OCI-LY1 (cell line): ENCODE measurements at regions not wholly inside any gene's neighbourhood (a gene's known extent, or its start where the extent isn't known, plus 50 kb on each side); places are given as distances from the start of the nearest gene placed in this dataset.

Source experiments
- H2AFZ ChIP-seq: fragments of 200-600 bp; sonication (generic), shearing (Covaris generic); 2 replicates; pipeline ENCODE4 v1.6.0; 2014; ENCODE audit warnings: antibody characterized with exemption, mild to moderate bottlenecking, low read length
- H3F3A ChIP-seq: fragments of 200-600 bp; sonication (generic), shearing (Covaris generic); 2 replicates; pipeline ENCODE4 v1.6.0; 2014; ENCODE audit warnings: mild to moderate bottlenecking, antibody characterized with exemption, low read length, moderate library complexity; ENCODE audit not compliant: insufficient read depth
- H3K27ac ChIP-seq: fragments of 200-600 bp; sonication (generic); 2 replicates; pipeline ENCODE4 v1.5.1; 2014; ENCODE audit warnings: low read length, mixed run types, mild to moderate bottlenecking, low read depth; ENCODE audit not compliant: poor library complexity, severe bottlenecking
- H3K27me3 ChIP-seq: fragments of 200-600 bp; sonication (generic); 2 replicates; pipeline ENCODE4 v1.6.0; 2014; ENCODE audit warnings: antibody characterized with exemption, mild to moderate bottlenecking, low read length, moderate library complexity; ENCODE audit not compliant: insufficient read depth
- H3K36me3 ChIP-seq: fragments of 200-600 bp; sonication (generic); 2 replicates; pipeline ENCODE4 v1.6.1; 2014; ENCODE audit warnings: mild to moderate bottlenecking, antibody characterized with exemption, low read length, moderate library complexity, mixed read lengths; ENCODE audit not compliant: insufficient read depth
- H3K4me1 ChIP-seq: fragments of 200-600 bp; sonication (generic); 2 replicates; pipeline ENCODE4 v1.5.1; 2014; ENCODE audit warnings: mild to moderate bottlenecking, low read length, moderate library complexity; ENCODE audit not compliant: insufficient read depth, severe bottlenecking
- H3K4me2 ChIP-seq: fragments of 200-600 bp; sonication (generic), shearing (Covaris generic); 2 replicates; pipeline ENCODE4 v1.6.1; 2014; ENCODE audit warnings: low read length
- H3K4me3 ChIP-seq: fragments of 200-600 bp; sonication (generic); 2 replicates; pipeline ENCODE4 v1.5.1; 2014; ENCODE audit warnings: low read length, low read depth, mild to moderate bottlenecking, mixed read lengths; ENCODE audit not compliant: poor library complexity, severe bottlenecking
- H3K79me2 ChIP-seq: fragments of 200-600 bp; shearing (Covaris generic); 2 replicates; pipeline ENCODE4 v1.6.1; 2016; ENCODE audit warnings: mixed run types, low read length, mixed read lengths; ENCODE audit not compliant: insufficient read depth
- H3K9ac ChIP-seq: fragments of 200-600 bp; sonication (generic), shearing (Covaris generic); 2 replicates; pipeline ENCODE4 v1.6.1; 2014; ENCODE audit warnings: mild to moderate bottlenecking, low read length, mixed read lengths
- H3K9me2 ChIP-seq: fragments of 200-600 bp; sonication (generic), shearing (Covaris generic); 2 replicates; pipeline ENCODE4 v1.6.1; 2014; ENCODE audit warnings: low read depth, mild to moderate bottlenecking, low read length, mixed read lengths
- H3K9me3 ChIP-seq: fragments of 200-600 bp; shearing (Covaris generic); 2 replicates; pipeline ENCODE4 v1.6.1; 2014; ENCODE audit warnings: low read length, mixed read lengths
- H4K20me1 ChIP-seq: fragments of 200-600 bp; sonication (generic), shearing (Covaris generic); 2 replicates; pipeline ENCODE4 v1.6.0; 2016; ENCODE audit warnings: mild to moderate bottlenecking, low read length; ENCODE audit not compliant: insufficient read depth
- CTCF ChIP-seq: fragments of 200-600 bp; sonication (generic), shearing (Covaris generic); IDR thresholded peaks from 2 replicates; pipeline ENCODE4 v1.5.1; 2017; ENCODE audit warnings: mild to moderate bottlenecking, antibody characterized with exemption, low read length, moderate library complexity, mixed read lengths
- EZH2 ChIP-seq: fragments of 200-600 bp; sonication (generic), shearing (Covaris generic); IDR thresholded peaks from 2 replicates; pipeline ENCODE4 v1.8.0; 2017; ENCODE audit warnings: borderline replicate concordance, mixed run types, mild to moderate bottlenecking, antibody characterized with exemption, low read length, moderate library complexity, mixed read lengths

DNA sequence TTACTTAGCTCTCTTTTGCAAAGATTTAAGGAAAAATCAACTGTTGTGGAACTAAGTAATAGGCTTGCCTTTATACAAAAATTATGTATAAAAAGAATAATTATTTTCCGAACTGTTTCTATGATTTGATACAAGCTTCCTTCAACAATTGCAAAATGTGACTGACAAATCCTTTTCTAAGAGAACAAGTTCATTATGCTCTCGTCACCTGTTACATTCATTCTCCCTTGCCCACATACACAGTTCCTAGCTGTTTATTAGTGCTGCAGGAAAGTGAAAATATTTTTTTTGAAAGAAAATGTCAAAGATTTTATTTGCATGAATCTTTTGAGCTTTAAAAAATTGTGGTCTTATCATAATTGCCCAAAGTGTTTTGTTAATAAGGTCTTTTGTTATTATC is 466.2 kb downstream of the USP25 start:
- no peaks in the 10 kb centered on the region for H3K9me3 ChIP-seq
- H3K4me2 ChIP-seq = no peak overlapping the region
- no peaks in the 10 kb centered on the region for H3K79me2 ChIP-seq
- no peaks in the 10 kb centered on the region for H3K4me1 ChIP-seq
- no peaks in the 10 kb centered on the region for H3K27me3 ChIP-seq
- no peaks in the 10 kb centered on the region for H4K20me1 ChIP-seq
- no peak overlapping the region for H3K9ac ChIP-seq
- no peaks in the 10 kb centered on the region for H3K9me2 ChIP-seq
- no peak overlapping the region for H3K27ac ChIP-seq
- H3K36me3 ChIP-seq = no peaks in the 10 kb centered on the region
- H3K4me3 ChIP-seq = no peak overlapping the region
- TF ChIP-seq EZH2 = no peak
- TF ChIP-seq CTCF = no peak
- no peak overlapping the region for H2AFZ ChIP-seq
- no peaks in the 10 kb centered on the region for H3F3A ChIP-seq

DNA sequence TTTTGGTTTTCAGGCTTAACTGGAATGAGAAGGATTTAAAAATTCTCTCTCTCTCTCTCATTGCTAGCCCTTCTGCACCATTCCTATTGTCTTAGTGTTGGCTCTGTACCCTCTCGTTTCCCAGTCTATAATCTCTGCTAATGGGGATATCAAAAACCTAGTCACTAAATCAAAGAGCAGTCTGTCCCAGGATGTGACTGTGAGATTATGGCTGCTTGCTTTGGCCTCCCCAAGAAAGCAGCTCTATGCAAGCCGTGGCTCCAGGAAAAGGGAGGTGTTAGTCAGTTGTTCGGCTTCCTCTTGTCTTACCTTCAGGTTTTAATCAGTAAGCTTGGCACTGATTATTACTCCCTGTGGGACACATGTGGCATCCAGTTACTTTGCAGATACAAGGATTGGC is 468.8 kb downstream of the USP25 start:
- Histone ChIP-seq H3K9ac (no peak overlapping the region), H2AFZ (no peak overlapping the region), H3K9me3 (no peaks in the 10 kb centered on the region), H3K4me2 (no peak overlapping the region), H3K79me2 (no peaks in the 10 kb centered on the region), H3K36me3 (no peaks in the 10 kb centered on the region), H3K9me2 (no peaks in the 10 kb centered on the region), H3K27ac (no peak overlapping the region), H3K4me1 (no peaks in the 10 kb centered on the region), H3K27me3 (no peaks in the 10 kb centered on the region), H3F3A (no peaks in the 10 kb centered on the region), H3K4me3 (no peak overlapping the region), H4K20me1 (no peaks in the 10 kb centered on the region)
- TF ChIP-seq CTCF (no peak), EZH2 (no peak)

- Histone ChIP-seq H3K27me3 (no peaks in the 10 kb centered on the region), H3K36me3 (no peaks in the 10 kb centered on the region), H3K9me2 (no peaks in the 10 kb centered on the region), H3K4me1 (no peaks in the 10 kb centered on the region), H3F3A (no peaks in the 10 kb centered on the region), H2AFZ (no peak overlapping the region), H3K27ac (no peak overlapping the region), H3K9me3 (no peaks in the 10 kb centered on the region), H3K79me2 (no peaks in the 10 kb centered on the region), H3K4me3 (no peak overlapping the region), H4K20me1 (no peaks in the 10 kb centered on the region), H3K4me2 (no peak overlapping the region), H3K9ac (no peak overlapping the region)
- TF ChIP-seq EZH2 = no peak
- TF ChIP-seq CTCF = no peak
Observed at GRCh38 chr21:16199539-16199938, 469.8 kb downstream of the USP25 start.
